SK-N-SH (cell line): ENCODE measurements at regions not wholly inside any gene's neighbourhood (a gene's known extent, or its start where the extent isn't known, plus 50 kb on each side); places are given as distances from the start of the nearest gene placed in this dataset.

Experiments used
- CTCF ChIA-PET: fragments of 300-600, 350-600 bp; formaldehyde crosslinking; extraction: SDS; loops from one replicate; lab custom pipeline; 2021; lab: Yijun Ruan, JAX
- POLR2A ChIA-PET: fragments of 350-600 bp; sonication (Branson Sonifier 250); formaldehyde crosslinking; extraction: SDS; loops from one replicate; lab custom pipeline; 2020; ENCODE audit warnings: antibody characterized with exemption, inconsistent platforms; lab: Yijun Ruan, JAX
- DNase-seq: peaks from one replicate; pipeline ENCODE4 v3.0.0; 2012
- H2AFZ ChIP-seq: fragments of 200-600 bp; sonication (generic); 2 replicates; pipeline ENCODE4 v1.8.1; 2016; ENCODE audit warnings: antibody characterized with exemption, mild to moderate bottlenecking, low read depth
- H3F3A ChIP-seq: fragments of 200-600 bp; sonication (generic); replicated peaks from 2 replicates; pipeline ENCODE3; 2016; ENCODE audit warnings: antibody characterized with exemption, mild to moderate bottlenecking; ENCODE audit not compliant: insufficient read depth
- H3K27ac ChIP-seq, 2 experiments: fragments of 200-500 bp in 1 of 2; fragments of 200-600 bp in 1 of 2; sonication (Bioruptor generic) in 1 of 2; sonication (generic), shearing (Covaris generic) in 1 of 2; 2 replicates each; pipeline versions ENCODE4 v1.5.1 to v1.6.1; 2014 to 2016; ENCODE audit warnings: low read depth in 2 of 2, inconsistent platforms in 1 of 2, low read length in 1 of 2, mild to moderate bottlenecking in 1 of 2, mixed read lengths in 1 of 2
- H3K27me3 ChIP-seq: fragments of 200-600 bp; sonication (generic), shearing (Covaris generic); 2 replicates; pipeline ENCODE4 v1.6.1; 2016; ENCODE audit warnings: mixed run types; ENCODE audit not compliant: insufficient read depth
- H3K36me3 ChIP-seq, 2 experiments: fragments of 200-500 bp in 1 of 2; fragments of 200-600 bp in 1 of 2; sonication (Bioruptor generic) in 1 of 2; sonication (generic) in 1 of 2; replicated peaks in 1 of 2; 2 replicates each; pipeline versions ENCODE3 to v1.5.1; 2014 to 2016; ENCODE audit warnings: low read length in 1 of 2, mild to moderate bottlenecking in 1 of 2; ENCODE audit not compliant: insufficient read depth in 2 of 2, control insufficient read depth in 1 of 2
- H3K4me1 ChIP-seq, 2 experiments: fragments of 200-500 bp in 1 of 2; fragments of 200-600 bp in 1 of 2; sonication (Bioruptor generic) in 1 of 2; sonication (generic), shearing (Covaris generic) in 1 of 2; 2 replicates each; pipeline versions ENCODE4 v1.5.1 to v1.6.1; 2014 to 2016; ENCODE audit warnings: low read depth in 1 of 2, low read length in 1 of 2, mixed run types in 1 of 2; ENCODE audit not compliant: insufficient read depth in 2 of 2, control insufficient read depth in 1 of 2
- H3K4me2 ChIP-seq: fragments of 200-600 bp; sonication (generic), shearing (Covaris generic); 2 replicates; pipeline ENCODE4 v1.6.1; 2017; ENCODE audit warnings: mixed run types
- H3K4me3 ChIP-seq, 2 experiments: fragments of 200-500 bp in 1 of 2; fragments of 200-600 bp in 1 of 2; sonication (Bioruptor generic) in 1 of 2; sonication (generic), shearing (Covaris generic) in 1 of 2; 2 replicates each; pipeline versions ENCODE4 v1.5.1 to v1.8.1; 2014 to 2016; ENCODE audit warnings: low read depth in 2 of 2, inconsistent platforms in 1 of 2, low read length in 1 of 2, mild to moderate bottlenecking in 1 of 2, mixed read lengths in 1 of 2, moderate library complexity in 1 of 2
- H3K79me2 ChIP-seq: fragments of 200-600 bp; sonication (generic); 2 replicates; pipeline ENCODE4 v1.8.1; 2017; ENCODE audit warnings: mild to moderate bottlenecking; ENCODE audit not compliant: insufficient read depth
- H3K9ac ChIP-seq: fragments of 200-600 bp; sonication (generic); 2 replicates; pipeline ENCODE4 v1.6.1; 2017; ENCODE audit warnings: mixed run types
- H3K9me2 ChIP-seq: fragments of 200-600 bp; sonication (generic); 2 replicates; pipeline ENCODE4 v1.6.1; 2017; ENCODE audit warnings: mixed run types
- H3K9me3 ChIP-seq: fragments of 200-600 bp; sonication (generic); 2 replicates; pipeline ENCODE4 v1.6.1; 2017; ENCODE audit warnings: mixed run types, mild to moderate bottlenecking, moderate library complexity
- H4K20me1 ChIP-seq: fragments of 200-600 bp; sonication (generic); 2 replicates; pipeline ENCODE4 v1.6.1; 2017; ENCODE audit warnings: mild to moderate bottlenecking, mixed run types; ENCODE audit not compliant: insufficient read depth
- EP300 ChIP-seq, 2 experiments: IDR thresholded peaks; 2 replicates each; pipeline versions ENCODE4 v1.4.0 to v1.6.1; 2012; ENCODE audit warnings: borderline replicate concordance in 1 of 2, low read depth in 1 of 2, low read length in 1 of 2
- JUND ChIP-seq: IDR thresholded peaks from 2 replicates; pipeline ENCODE4 v1.4.0; 2012
- NRF1 ChIP-seq: IDR thresholded peaks from 2 replicates; pipeline ENCODE4 v1.6.1; 2012; ENCODE audit warnings: low read depth, mild to moderate bottlenecking, low read length
- POLR2AphosphoS5 ChIP-seq: IDR thresholded peaks from 2 replicates; pipeline ENCODE4 v1.6.1; 2012; ENCODE audit warnings: low read depth, low read length
- RCOR1 ChIP-seq: fragments of 150-350 bp; IDR thresholded peaks from 2 replicates; pipeline ENCODE4 v1.6.1; 2017; ENCODE audit warnings: antibody characterized with exemption, low read length
- SIN3A ChIP-seq: IDR thresholded peaks from 2 replicates; pipeline ENCODE4 v1.6.1; 2012; ENCODE audit warnings: low read depth, mild to moderate bottlenecking, low read length, moderate library complexity, borderline replicate concordance
- TEAD4 ChIP-seq: IDR thresholded peaks from 2 replicates; pipeline ENCODE4 v1.4.0; 2012; ENCODE audit warnings: mild to moderate bottlenecking, borderline replicate concordance; ENCODE audit not compliant: insufficient read depth
- ZBTB33 ChIP-seq: IDR thresholded peaks from 2 replicates; pipeline ENCODE4 v1.4.0; 2012; ENCODE audit warnings: low read depth, borderline replicate concordance
- WGBS: methylation state at CpG from one replicate; pipeline ENCODE4 v1.1.6; 2017; ENCODE audit warnings: low lambda C conversion rate; 5-methylcytosine and 5-hydroxymethylcytosine counted together
- TF ChIP-seq, protein P1 (sequence below): IDR thresholded peaks from 2 replicates; pipeline ENCODE4 v1.4.0; 2012; ENCODE audit warnings: low read depth
- TF ChIP-seq, protein P2 (sequence below): IDR thresholded peaks from 2 replicates; pipeline ENCODE4; 2012
- TF ChIP-seq, protein P3 (sequence below): IDR thresholded peaks from 2 replicates; pipeline ENCODE4 v1.4.0; 2012; ENCODE audit warnings: low read depth, borderline replicate concordance

DNA sequence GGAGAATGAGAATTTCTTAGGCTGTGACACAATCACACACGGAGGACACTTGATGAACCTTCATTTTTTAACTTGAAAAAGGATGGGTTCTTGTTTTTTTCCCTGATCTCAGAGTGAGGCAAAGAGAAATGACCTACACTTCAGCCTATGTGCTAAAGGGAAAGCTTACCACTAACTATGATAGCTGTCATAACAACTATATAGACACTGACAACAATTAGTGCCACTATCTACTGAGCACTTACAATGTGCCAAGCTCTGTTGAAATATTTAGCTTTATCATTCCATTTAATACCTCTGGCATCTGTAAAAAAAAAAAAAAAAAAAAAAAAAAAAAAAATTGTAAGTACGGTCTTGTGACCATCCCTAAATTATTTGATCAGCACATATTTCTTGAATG is 135.9 kb upstream of the WWC1 start:
- Histone ChIP-seq H3K27me3 (no peaks in the 10 kb centered on the region), H3K36me3 (no peaks in the 10 kb centered on the region), H3K9me2 (no peaks in the 10 kb centered on the region), H3K4me2 (no peak overlapping the region), H3K9ac (no peak overlapping the region), H3K4me1 (peaks cover 0 to 4% of the 10 kb centered on the region in 2 experiments; a peak in 1 of 4 replicates), H2AFZ (no peak overlapping the region), H3K79me2 (no peaks in the 10 kb centered on the region), H3K9me3 (no peaks in the 10 kb centered on the region), H3K27ac (no peak overlapping the region), H3F3A (no peaks in the 10 kb centered on the region), H3K4me3 (no peak overlapping the region), H4K20me1 (no peaks in the 10 kb centered on the region)
- DNase-seq, result no peak
- 46% methylated on average over 2 of the region's 2 CpGs for WGBS
- CTCF ChIA-PET, result interaction anchor here (1.0 kb wide), 1 partner anchor 65 kb away, joined by 3 read pairs; no protein-coding TSS in a partner anchor
- POLR2A ChIA-PET, result interaction anchor here (0.7 kb wide), 1 partner anchor 380 kb away, joined by 5 read pairs; no protein-coding TSS in a partner anchor
- TF ChIP-seq ZBTB33 (no peak), NRF1 (no peak), RCOR1 (no peak), EP300 (IDR thresholded peaks at IDR 0.05; ENCODE audit: borderline replicate concordance in 1 of 2, low read depth in 1 of 2, low read length in 1 of 2) (no peak)
- TF ChIP-seq, protein P1, sequence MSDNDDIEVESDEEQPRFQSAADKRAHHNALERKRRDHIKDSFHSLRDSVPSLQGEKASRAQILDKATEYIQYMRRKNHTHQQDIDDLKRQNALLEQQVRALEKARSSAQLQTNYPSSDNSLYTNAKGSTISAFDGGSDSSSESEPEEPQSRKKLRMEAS, result no peak
- TF ChIP-seq, protein P2, sequence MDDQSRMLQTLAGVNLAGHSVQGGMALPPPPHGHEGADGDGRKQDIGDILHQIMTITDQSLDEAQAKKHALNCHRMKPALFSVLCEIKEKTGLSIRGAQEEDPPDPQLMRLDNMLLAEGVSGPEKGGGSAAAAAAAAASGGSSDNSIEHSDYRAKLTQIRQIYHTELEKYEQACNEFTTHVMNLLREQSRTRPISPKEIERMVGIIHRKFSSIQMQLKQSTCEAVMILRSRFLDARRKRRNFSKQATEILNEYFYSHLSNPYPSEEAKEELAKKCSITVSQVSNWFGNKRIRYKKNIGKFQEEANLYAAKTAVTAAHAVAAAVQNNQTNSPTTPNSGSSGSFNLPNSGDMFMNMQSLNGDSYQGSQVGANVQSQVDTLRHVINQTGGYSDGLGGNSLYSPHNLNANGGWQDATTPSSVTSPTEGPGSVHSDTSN, result no peak
- TF ChIP-seq, all 33 proteins: peak for 0

DNA sequence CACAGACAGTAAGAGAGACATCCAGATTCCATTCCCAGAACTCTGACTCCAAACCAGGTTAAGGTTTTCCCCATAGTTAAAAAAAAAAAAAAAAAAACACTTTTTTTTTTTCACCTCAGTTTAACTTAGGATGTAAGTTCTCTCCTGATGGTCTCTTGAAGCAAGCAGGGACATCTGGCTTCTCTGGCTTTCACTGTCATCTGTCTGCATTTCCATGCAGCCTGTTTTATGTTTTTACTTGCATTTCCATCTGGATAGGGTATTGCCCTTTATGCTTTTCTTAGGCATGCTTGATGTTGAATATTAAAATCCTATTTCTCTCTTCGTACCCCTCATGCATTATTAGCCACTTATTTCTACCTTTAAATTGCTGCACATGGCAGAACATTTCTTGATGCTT is 135.3 kb upstream of the WWC1 start:
- Histone ChIP-seq H3F3A (no peaks in the 10 kb centered on the region), H3K4me3 (no peak overlapping the region), H3K36me3 (no peaks in the 10 kb centered on the region), H3K9me2 (no peaks in the 10 kb centered on the region), H3K79me2 (no peaks in the 10 kb centered on the region), H3K9me3 (no peaks in the 10 kb centered on the region), H2AFZ (no peak overlapping the region), H3K4me1 (peaks cover 0 to 4% of the 10 kb centered on the region in 2 experiments; a peak in 1 of 4 replicates), H4K20me1 (no peaks in the 10 kb centered on the region), H3K27me3 (no peaks in the 10 kb centered on the region), H3K4me2 (no peak overlapping the region), H3K27ac (no peak overlapping the region), H3K9ac (no peak overlapping the region)
- TF ChIP-seq POLR2AphosphoS5, result no peak
- TF ChIP-seq TEAD4, result no peak
- TF ChIP-seq, protein P2, result no peak
- no peak for TF ChIP-seq SIN3A
- TF ChIP-seq NRF1, result no peak
- TF ChIP-seq ZBTB33, result no peak
- TF ChIP-seq JUND, result no peak
- TF ChIP-seq, protein P3, sequence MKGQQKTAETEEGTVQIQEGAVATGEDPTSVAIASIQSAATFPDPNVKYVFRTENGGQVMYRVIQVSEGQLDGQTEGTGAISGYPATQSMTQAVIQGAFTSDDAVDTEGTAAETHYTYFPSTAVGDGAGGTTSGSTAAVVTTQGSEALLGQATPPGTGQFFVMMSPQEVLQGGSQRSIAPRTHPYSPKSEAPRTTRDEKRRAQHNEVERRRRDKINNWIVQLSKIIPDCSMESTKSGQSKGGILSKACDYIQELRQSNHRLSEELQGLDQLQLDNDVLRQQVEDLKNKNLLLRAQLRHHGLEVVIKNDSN, result no peak
- POLR2A ChIA-PET, result no interaction called here
- CTCF ChIA-PET, result interaction anchor here (1.0 kb wide), 1 partner anchor 64 kb away, joined by 3 read pairs; no protein-coding TSS in a partner anchor
- DNase-seq, result no peak
- 17% methylated on average over 1 of the region's 1 CpG for WGBS
